HEK293 (cell line): ENCODE measurements at regions not wholly inside any gene's neighbourhood (a gene's known extent, or its start where the extent isn't known, plus 50 kb on each side); places are given as distances from the start of the nearest gene placed in this dataset.

Experiments
- CTCF ChIP-seq: fragments of 450-650 bp; formaldehyde crosslinking; IDR thresholded peaks from 2 replicates; pipeline ENCODE4 v1.5.1; 2016; ENCODE audit warnings: missing biosample characterization, missing genetic modification characterization
- GLI4 ChIP-seq: fragments of 450-650 bp; formaldehyde crosslinking; IDR thresholded peaks from 2 replicates; pipeline ENCODE4 v1.5.1; 2016; ENCODE audit warnings: missing biosample characterization, missing genetic modification characterization
- ZNF311 ChIP-seq: fragments of 450-650 bp; formaldehyde crosslinking; IDR thresholded peaks from 2 replicates; pipeline ENCODE4 v1.5.1; 2017; ENCODE audit warnings: missing biosample characterization, missing genetic modification characterization, borderline replicate concordance
- ZNF350 ChIP-seq: fragments of 450-650 bp; formaldehyde crosslinking; IDR thresholded peaks from 2 replicates; pipeline ENCODE4 v1.5.0; 2017; ENCODE audit warnings: missing biosample characterization, mild to moderate bottlenecking, missing genetic modification characterization
- ZNF366 ChIP-seq: fragments of 450-650 bp; formaldehyde crosslinking; conservative IDR thresholded peaks from 2 replicates; pipeline ENCODE4 v1.5.1; 2016; ENCODE audit warnings: missing biosample characterization, missing genetic modification characterization

GRCh38 chr2:173697929-173698328 lies 267.2 kb downstream of the SP3 start:
- peak; percentile 53; the same call in 1 of the 2 replicates for TF ChIP-seq ZNF311 (tag by site-specific recombination)
- TF ChIP-seq ZNF350 (tag by site-specific recombination): no peak
- TF ChIP-seq CTCF (tag by site-specific recombination): no peak
- TF ChIP-seq GLI4: no peak
- TF ChIP-seq ZNF366 (tag by site-specific recombination): no peak
